SU-DHL-6 (cell line): ENCODE measurements at regions not wholly inside any gene's neighbourhood (a gene's known extent, or its start where the extent isn't known, plus 50 kb on each side); places are given as distances from the start of the nearest gene placed in this dataset.

Source experiments
- H2AFZ ChIP-seq: fragments of 200-600 bp; sonication (generic); 2 replicates; pipeline ENCODE4 v1.6.1; 2014; ENCODE audit warnings: low read depth, mild to moderate bottlenecking, moderate library complexity, mixed read lengths, antibody characterized with exemption, low read length; ENCODE audit not compliant: severe bottlenecking
- H3F3A ChIP-seq: fragments of 200-600 bp; shearing (Covaris generic); 2 replicates; pipeline ENCODE4 v1.6.0; 2016; ENCODE audit warnings: antibody characterized with exemption, mild to moderate bottlenecking; ENCODE audit not compliant: insufficient read depth
- H3K27ac ChIP-seq: fragments of 200-600 bp; sonication (generic); 2 replicates; pipeline ENCODE4 v1.5.1; 2016; ENCODE audit warnings: low read depth, mild to moderate bottlenecking, low read length, moderate library complexity, mixed read lengths
- H3K27me3 ChIP-seq: fragments of 200-600 bp; sonication (generic), shearing (Covaris generic); 2 replicates; pipeline ENCODE4 v1.6.0; 2014; ENCODE audit warnings: mild to moderate bottlenecking, low read length
- H3K36me3 ChIP-seq: fragments of 200-600 bp; sonication (generic); 2 replicates; pipeline ENCODE4 v1.6.1; 2014; ENCODE audit warnings: mild to moderate bottlenecking, low read length, mixed read lengths
- H3K4me2 ChIP-seq: fragments of 300-600, 200-600 bp; shearing (Covaris generic), sonication (generic); 2 replicates; pipeline ENCODE4 v1.6.0; 2014; ENCODE audit warnings: low read length, low read depth, mild to moderate bottlenecking; ENCODE audit not compliant: poor library complexity, severe bottlenecking
- H3K4me3 ChIP-seq: fragments of 200-600 bp; sonication (generic); 2 replicates; pipeline ENCODE4 v1.5.1; 2014; ENCODE audit warnings: antibody characterized with exemption, low read length, mild to moderate bottlenecking, mixed read lengths; ENCODE audit not compliant: insufficient read depth, poor library complexity, severe bottlenecking
- H3K79me2 ChIP-seq: fragments of 200-600 bp; sonication (generic); 2 replicates; pipeline ENCODE4 v1.6.1; 2014; ENCODE audit warnings: mild to moderate bottlenecking, low read length, moderate library complexity; ENCODE audit not compliant: insufficient read depth
- H3K9ac ChIP-seq: fragments of 200-600 bp; sonication (generic); 2 replicates; pipeline ENCODE4 v1.7.0; 2014; ENCODE audit warnings: mild to moderate bottlenecking, low read length
- H3K9me2 ChIP-seq: fragments of 200-600 bp; sonication (generic); replicated peaks from 2 replicates; pipeline ENCODE4 v1.6.1; 2014; ENCODE audit warnings: low read length; ENCODE audit not compliant: insufficient read depth
- H3K9me3 ChIP-seq: fragments of 200-600 bp; sonication (generic); 2 replicates; pipeline ENCODE4 v1.6.1; 2014; ENCODE audit warnings: low read length, mixed read lengths; ENCODE audit not compliant: insufficient read depth
- H4K20me1 ChIP-seq: fragments of 200-600 bp; sonication (generic); 2 replicates; pipeline ENCODE4 v1.6.1; 2014; ENCODE audit warnings: low read depth, mild to moderate bottlenecking, antibody characterized with exemption, low read length, moderate library complexity, mixed read lengths
- CTCF ChIP-seq: fragments of 200-600 bp; sonication (generic); IDR thresholded peaks from one replicate; pipeline ENCODE4 v1.5.1; 2017; ENCODE audit warnings: antibody characterized with exemption, mild to moderate bottlenecking, low read length, moderate library complexity; ENCODE audit not compliant: insufficient read depth, poor library complexity, severe bottlenecking
- EZH2phosphoT487 ChIP-seq: fragments of 200-600 bp; sonication (generic), shearing (Covaris generic); conservative IDR thresholded peaks from 2 replicates; pipeline ENCODE4 v1.6.1; 2018; ENCODE audit warnings: mild to moderate bottlenecking, antibody characterized with exemption, low read length, moderate library complexity, mixed read lengths

GRCh38 chr9:10910779-10911178 is 298.0 kb upstream of the PTPRD start:
- Histone ChIP-seq H3K9me3 (no peaks in the 10 kb centered on the region), H3F3A (no peaks in the 10 kb centered on the region)

GRCh38 chr9:10911373-10911772 is 298.6 kb upstream of the PTPRD start:
- Histone ChIP-seq H3K27ac (no peak overlapping the region), H3K9ac (no peak overlapping the region), H3K79me2 (no peaks in the 10 kb centered on the region), H3K4me2 (no peak overlapping the region), H3K27me3 (no peaks in the 10 kb centered on the region), H3F3A (no peaks in the 10 kb centered on the region), H3K9me2 (no peaks in the 10 kb centered on the region), H4K20me1 (no peaks in the 10 kb centered on the region), H3K36me3 (no peaks in the 10 kb centered on the region), H3K9me3 (no peaks in the 10 kb centered on the region), H2AFZ (no peak overlapping the region), H3K4me3 (no peak overlapping the region)
- TF ChIP-seq EZH2phosphoT487: no peak
- no peak for TF ChIP-seq CTCF

More at GRCh38 chr9:10910779-10911178, 298.0 kb upstream of the PTPRD start:
- Histone ChIP-seq H3K4me3 (no peak overlapping the region), H4K20me1 (no peaks in the 10 kb centered on the region), H3K4me2 (no peak overlapping the region), H3K79me2 (no peaks in the 10 kb centered on the region), H3K27ac (no peak overlapping the region), H3K9ac (no peak overlapping the region), H3K27me3 (no peaks in the 10 kb centered on the region), H3K36me3 (no peaks in the 10 kb centered on the region), H2AFZ (no peak overlapping the region), H3K9me2 (no peaks in the 10 kb centered on the region)
- no peak for TF ChIP-seq CTCF
- no peak for TF ChIP-seq EZH2phosphoT487

GRCh38 chr9:10917001-10917400 is 304.2 kb upstream of the PTPRD start:
- Histone ChIP-seq H3F3A (no peaks in the 10 kb centered on the region), H3K4me3 (no peak overlapping the region), H3K9me2 (no peaks in the 10 kb centered on the region), H3K27ac (no peak overlapping the region), H3K9ac (no peak overlapping the region), H4K20me1 (no peaks in the 10 kb centered on the region), H3K79me2 (no peaks in the 10 kb centered on the region), H3K36me3 (no peaks in the 10 kb centered on the region), H3K4me2 (no peak overlapping the region), H2AFZ (no peak overlapping the region), H3K9me3 (no peaks in the 10 kb centered on the region), H3K27me3 (no peaks in the 10 kb centered on the region)
- no peak for TF ChIP-seq CTCF
- TF ChIP-seq EZH2phosphoT487: no peak
